Epithelial cell of proximal tubule (primary cell): ENCODE measurements at regions not wholly inside any gene's neighbourhood (a gene's known extent, or its start where the extent isn't known, plus 50 kb on each side); places are given as distances from the start of the nearest gene placed in this dataset.

Experiments used
- DNase-seq: peaks from one replicate; pipeline ENCODE4 v3.0.0-alpha.2; 2011; ENCODE audit warnings: low read depth
- H3K4me3 ChIP-seq: 2 replicates; pipeline ENCODE4 v1.5.1; 2011; ENCODE audit warnings: low read depth, mild to moderate bottlenecking, low read length
- CTCF ChIP-seq: conservative IDR thresholded peaks from 2 replicates; pipeline ENCODE4 v1.5.1; 2012; ENCODE audit warnings: low read depth, mild to moderate bottlenecking, low read length

GRCh38 chr2:6525475-6525964 lies 340.2 kb downstream of the CMPK2 start:
- DNase-seq, result no peak
- no peak overlapping the region for H3K4me3 ChIP-seq
- no peak for TF ChIP-seq CTCF

GRCh38 chr2:6526093-6526824 lies 339.4 kb downstream of the CMPK2 start:
- no peak overlapping the region for H3K4me3 ChIP-seq
- DNase-seq, result no peak
- peak; percentile 58 for TF ChIP-seq CTCF

- no peak overlapping the region for H3K4me3 ChIP-seq
- TF ChIP-seq CTCF, result no peak
- DNase-seq, result no peak
Measured at GRCh38 chr2:6531304-6531703, 334.4 kb downstream of the CMPK2 start.

- H3K4me3 ChIP-seq, result no peak overlapping the region
- TF ChIP-seq CTCF, result no peak
- no peak for DNase-seq
Measured at GRCh38 chr2:6535572-6535971, 330.1 kb downstream of the CMPK2 start.

GRCh38 chr2:6538607-6539006 lies 327.1 kb downstream of the CMPK2 start:
- H3K4me3 ChIP-seq, result no peak overlapping the region
- no peak for TF ChIP-seq CTCF
- DNase-seq, result no peak

- TF ChIP-seq CTCF, result no peak
- H3K4me3 ChIP-seq, result no peak overlapping the region
- no peak for DNase-seq
Measured at GRCh38 chr2:6545336-6545735, 320.4 kb downstream of the CMPK2 start.

- no peak for TF ChIP-seq CTCF
- H3K4me3 ChIP-seq, result no peak overlapping the region
- DNase-seq, result no peak
Measured at GRCh38 chr2:6545795-6546194, 319.9 kb downstream of the CMPK2 start.
